ENCODE measurements at regions not wholly inside any gene's neighbourhood (a gene's known extent, or its start where the extent isn't known, plus 50 kb on each side); places are given as distances from the start of the nearest gene placed in this dataset.
"Not testable (repeated sequence)": the region's sequence is repeated elsewhere in the genome, so short reads cannot be mapped to it uniquely, and the experiment has no call there.

GRCh38 chr18:8914404-8915264 lies 187.9 kb upstream of the NDUFV2 start:
- not testable (repeated sequence) for H3K36me3 ChIP-seq (ENCODE audit: insufficient read depth, low read length); H3K9me3 ChIP-seq (ENCODE audit: insufficient read depth, low read depth, low read length); H3K9ac ChIP-seq (ENCODE audit: low read depth, low read length); H3K27ac ChIP-seq (ENCODE audit: low read depth, low read length); H3K4me3 ChIP-seq (ENCODE audit: low read length); H3K27me3 ChIP-seq (ENCODE audit: insufficient read depth, low read length)
- H3K4me1 ChIP-seq (ENCODE audit: insufficient read depth, low read length) = peaks cover 11% of the 10 kb centered on the region
- 94% methylated on average over 4 of the region's 4 CpGs for WGBS

GRCh38 chr18:8920856-8921787 lies 181.4 kb upstream of the NDUFV2 start:
- not testable (repeated sequence) for H3K27me3 ChIP-seq (ENCODE audit: insufficient read depth, low read length); H3K27ac ChIP-seq (ENCODE audit: low read depth, low read length); H3K4me3 ChIP-seq (ENCODE audit: low read length); H3K36me3 ChIP-seq (ENCODE audit: insufficient read depth, low read length); H3K9me3 ChIP-seq (ENCODE audit: insufficient read depth, low read depth, low read length); H3K9ac ChIP-seq (ENCODE audit: low read depth, low read length); H3K4me1 ChIP-seq (ENCODE audit: insufficient read depth, low read length)
- WGBS = 95% methylated on average over 6 of the region's 7 CpGs

GRCh38 chr18:8926464-8926863 lies 176.0 kb upstream of the NDUFV2 start:
- 94% methylated on average over 2 of the region's 2 CpGs for WGBS
- H3K9ac ChIP-seq (ENCODE audit: low read depth, low read length) = no peak overlapping the region
- peaks cover 2% of the 10 kb centered on the region for H3K4me1 ChIP-seq (ENCODE audit: insufficient read depth, low read length)

GRCh38 chr18:8928044-8928443 lies 174.5 kb upstream of the NDUFV2 start:
- WGBS = 80% methylated on average over 1 of the region's 2 CpGs
- peaks cover 9% of the 10 kb centered on the region for H3K4me1 ChIP-seq (ENCODE audit: insufficient read depth, low read length)
- no peak overlapping the region for H3K9ac ChIP-seq (ENCODE audit: low read depth, low read length)
- H3K9me3 ChIP-seq (ENCODE audit: insufficient read depth, low read depth, low read length) = peaks cover 39% of the 10 kb centered on the region
- no peak overlapping the region for H3K27ac ChIP-seq (ENCODE audit: low read depth, low read length)
- no peak overlapping the region for H3K4me3 ChIP-seq (ENCODE audit: low read length)
- H3K27me3 ChIP-seq (ENCODE audit: insufficient read depth, low read length) = no peaks in the 10 kb centered on the region
- H3K36me3 ChIP-seq (ENCODE audit: insufficient read depth, low read length) = no peaks in the 10 kb centered on the region

More at GRCh38 chr18:8926464-8926863, 176.0 kb upstream of the NDUFV2 start:
- H3K9me3 ChIP-seq (ENCODE audit: insufficient read depth, low read depth, low read length) = peaks cover 33% of the 10 kb centered on the region
- no peaks in the 10 kb centered on the region for H3K36me3 ChIP-seq (ENCODE audit: insufficient read depth, low read length)
- H3K4me3 ChIP-seq (ENCODE audit: low read length) = no peak overlapping the region
- no peaks in the 10 kb centered on the region for H3K27me3 ChIP-seq (ENCODE audit: insufficient read depth, low read length)
- no peak overlapping the region for H3K27ac ChIP-seq (ENCODE audit: low read depth, low read length)

GRCh38 chr18:8928847-8929780 lies 173.4 kb upstream of the NDUFV2 start:
- Histone ChIP-seq H3K27me3 (ENCODE audit: insufficient read depth, low read length) (no peaks in the 10 kb centered on the region), H3K4me1 (ENCODE audit: insufficient read depth, low read length) (peaks cover 9% of the 10 kb centered on the region), H3K4me3 (ENCODE audit: low read length) (no peak overlapping the region), H3K9me3 (ENCODE audit: insufficient read depth, low read depth, low read length) (peaks cover 45% of the 10 kb centered on the region), H3K9ac (ENCODE audit: low read depth, low read length) (no peak overlapping the region), H3K27ac (ENCODE audit: low read depth, low read length) (no peak overlapping the region), H3K36me3 (ENCODE audit: insufficient read depth, low read length) (no peaks in the 10 kb centered on the region)
- WGBS = 95% methylated on average over 3 of the region's 3 CpGs

GRCh38 chr18:8930990-8931616 lies 171.4 kb upstream of the NDUFV2 start:
- no peak overlapping the region for H3K4me3 ChIP-seq (ENCODE audit: low read length)
- no peaks in the 10 kb centered on the region for H3K36me3 ChIP-seq (ENCODE audit: insufficient read depth, low read length)
- peaks cover 9% of the 10 kb centered on the region for H3K4me1 ChIP-seq (ENCODE audit: insufficient read depth, low read length)
- H3K9ac ChIP-seq (ENCODE audit: low read depth, low read length) = no peak overlapping the region
- H3K9me3 ChIP-seq (ENCODE audit: insufficient read depth, low read depth, low read length) = peaks cover 40% of the 10 kb centered on the region
- 20% methylated on average over 2 of the region's 3 CpGs for WGBS
- H3K27me3 ChIP-seq (ENCODE audit: insufficient read depth, low read length) = no peaks in the 10 kb centered on the region
- no peak overlapping the region; the same call in 1 of the 2 replicates for H3K27ac ChIP-seq (ENCODE audit: low read depth, low read length)

- H3K27me3 ChIP-seq (ENCODE audit: insufficient read depth, low read length) = no peaks in the 10 kb centered on the region
- no peak overlapping the region for H3K9ac ChIP-seq (ENCODE audit: low read depth, low read length)
- H3K9me3 ChIP-seq (ENCODE audit: insufficient read depth, low read depth, low read length) = peaks cover 29% of the 10 kb centered on the region
- peaks cover 24% of the 10 kb centered on the region for H3K4me1 ChIP-seq (ENCODE audit: insufficient read depth, low read length)
- H3K36me3 ChIP-seq (ENCODE audit: insufficient read depth, low read length) = no peaks in the 10 kb centered on the region
- no peak overlapping the region for H3K4me3 ChIP-seq (ENCODE audit: low read length)
- H3K27ac ChIP-seq (ENCODE audit: low read depth, low read length) = no peak overlapping the region
Measured at GRCh38 chr18:8932866-8933265, 169.6 kb upstream of the NDUFV2 start.

GRCh38 chr18:8933714-8934284 lies 168.7 kb upstream of the NDUFV2 start:
- H3K36me3 ChIP-seq (ENCODE audit: insufficient read depth, low read length) = no peaks in the 10 kb centered on the region
- no peak overlapping the region for H3K4me3 ChIP-seq (ENCODE audit: low read length)
- 95% methylated on average over 1 of the region's 1 CpG for WGBS
- no peak overlapping the region for H3K27ac ChIP-seq (ENCODE audit: low read depth, low read length)
- H3K9me3 ChIP-seq (ENCODE audit: insufficient read depth, low read depth, low read length) = peaks cover 27% of the 10 kb centered on the region
- no peak overlapping the region for H3K9ac ChIP-seq (ENCODE audit: low read depth, low read length)
- peaks cover 30% of the 10 kb centered on the region for H3K4me1 ChIP-seq (ENCODE audit: insufficient read depth, low read length)
- no peaks in the 10 kb centered on the region for H3K27me3 ChIP-seq (ENCODE audit: insufficient read depth, low read length)

- Histone ChIP-seq H3K9me3 (ENCODE audit: insufficient read depth, low read depth, low read length) (peaks cover 12% of the 10 kb centered on the region), H3K4me1 (ENCODE audit: insufficient read depth, low read length) (peaks cover 30% of the 10 kb centered on the region)
- H3K4me3 ChIP-seq (ENCODE audit: low read length); H3K36me3 ChIP-seq (ENCODE audit: insufficient read depth, low read length); H3K27ac ChIP-seq (ENCODE audit: low read depth, low read length); H3K27me3 ChIP-seq (ENCODE audit: insufficient read depth, low read length); H3K9ac ChIP-seq (ENCODE audit: low read depth, low read length): not testable (repeated sequence)
- 95% methylated on average over 24 of the region's 24 CpGs for WGBS
Measured at GRCh38 chr18:8935346-8935745, 167.2 kb upstream of the NDUFV2 start.

GRCh38 chr18:8936619-8937018 lies 165.9 kb upstream of the NDUFV2 start:
- no peaks in the 10 kb centered on the region for H3K27me3 ChIP-seq (ENCODE audit: insufficient read depth, low read length)
- H3K4me1 ChIP-seq (ENCODE audit: insufficient read depth, low read length) = peaks cover 35% of the 10 kb centered on the region
- H3K9me3 ChIP-seq (ENCODE audit: insufficient read depth, low read depth, low read length) = peaks cover 12% of the 10 kb centered on the region
- peak overlapping the region; percentile 19; the same call in 1 of the 2 replicates for H3K9ac ChIP-seq (ENCODE audit: low read depth, low read length)
- 98% methylated on average over 3 of the region's 3 CpGs for WGBS
- no peak overlapping the region for H3K4me3 ChIP-seq (ENCODE audit: low read length)
- peak overlapping the region; percentile 80; the same call in 1 of the 2 replicates for H3K27ac ChIP-seq (ENCODE audit: low read depth, low read length)
- no peaks in the 10 kb centered on the region for H3K36me3 ChIP-seq (ENCODE audit: insufficient read depth, low read length)

Measured in HUES64 (cell line).